PC-3 (cell line): ENCODE measurements at regions not wholly inside any gene's neighbourhood (a gene's known extent, or its start where the extent isn't known, plus 50 kb on each side); places are given as distances from the start of the nearest gene placed in this dataset.
"Not testable (repeated sequence)": the region's sequence is repeated elsewhere in the genome, so short reads cannot be mapped to it uniquely, and the experiment has no call there.

Experiments used
- EZH2 ChIP-seq: fragments of 300-600 bp; sonication (generic); IDR thresholded peaks from one replicate; pipeline ENCODE4 v1.6.1; 2017; ENCODE audit warnings: antibody characterized with exemption, mild to moderate bottlenecking, low read length; ENCODE audit not compliant: unreplicated experiment
- EZH2phosphoT487 ChIP-seq: fragments of 300-600 bp; sonication (generic); IDR thresholded peaks from 2 replicates; pipeline ENCODE4 v1.6.1; 2018; ENCODE audit warnings: mild to moderate bottlenecking, antibody characterized with exemption, low read length, borderline replicate concordance

- TF ChIP-seq EZH2, EZH2phosphoT487: not testable (repeated sequence)
Measured at GRCh38 chr16:29219966-29220646, 186.4 kb downstream of the NPIPB11 start.
